A673 (cell line): ENCODE measurements at regions not wholly inside any gene's neighbourhood (a gene's known extent, or its start where the extent isn't known, plus 50 kb on each side); places are given as distances from the start of the nearest gene placed in this dataset.
"Not testable (repeated sequence)": the region's sequence is repeated elsewhere in the genome, so short reads cannot be mapped to it uniquely, and the experiment has no call there.

Experiments
- BruUV-seq: library from RNA; stranded (reverse); fragments of 400-500 nt; replicated peaks from 2 replicates; lab custom pipeline; 2021; lab: Mats Ljungman, UMichigan
- CTCF ChIA-PET: fragments of 300-600 bp; sonication (Branson Sonifier 250); formaldehyde crosslinking; loops from one replicate; lab custom pipeline; 2022; ENCODE audit warnings: antibody characterized with exemption; lab: Charles Lee
- POLR2A ChIA-PET: fragments of 300-600 bp; sonication (Branson Sonifier 250); formaldehyde crosslinking; loops from one replicate; lab custom pipeline; 2022; ENCODE audit warnings: antibody characterized with exemption; ENCODE audit not compliant: low non-redundant PET; lab: Charles Lee
- DNase-seq: peaks from one replicate; pipeline ENCODE4 v3.0.0-alpha.2; 2015; ENCODE audit warnings: low spot score
- H3K27ac ChIP-seq: fragments of 200-600 bp; sonication (generic); 2 replicates; pipeline ENCODE4 v1.5.1; 2016; ENCODE audit warnings: mixed run types, low read depth, mild to moderate bottlenecking, mixed read lengths, antibody characterized with exemption, low read length; ENCODE audit not compliant: poor library complexity, severe bottlenecking
- H3K27me3 ChIP-seq: fragments of 200-600 bp; sonication (generic); replicated peaks from 2 replicates; pipeline ENCODE4 v1.6.1; 2017; ENCODE audit warnings: mixed run types, low read depth, mild to moderate bottlenecking, mixed read lengths, antibody characterized with exemption, low read length; ENCODE audit not compliant: insufficient read depth, poor library complexity
- H3K36me3 ChIP-seq: fragments of 200-600 bp; sonication (generic); 2 replicates; pipeline ENCODE4 v1.6.1; 2016; ENCODE audit warnings: mixed run types, mild to moderate bottlenecking, mixed read lengths, antibody characterized with exemption, low read length; ENCODE audit not compliant: insufficient read depth, poor library complexity, severe bottlenecking
- H3K4me1 ChIP-seq: fragments of 200-600 bp; sonication (generic); 2 replicates; pipeline ENCODE4 v1.6.1; 2017; ENCODE audit warnings: mixed run types, mild to moderate bottlenecking, mixed read lengths, antibody characterized with exemption, low read length; ENCODE audit not compliant: insufficient read depth, poor library complexity, severe bottlenecking
- H3K4me3 ChIP-seq: fragments of 200-600 bp; sonication (generic); 2 replicates; pipeline ENCODE4 v1.5.1; 2016; ENCODE audit warnings: low read depth, mixed run types, mild to moderate bottlenecking, mixed read lengths, low read length; ENCODE audit not compliant: poor library complexity, severe bottlenecking
- H3K9me3 ChIP-seq: fragments of 200-600 bp; sonication (generic); 2 replicates; pipeline ENCODE4 v1.6.1; 2016; ENCODE audit warnings: mixed run types, low read depth, mild to moderate bottlenecking, mixed read lengths, antibody characterized with exemption, low read length; ENCODE audit not compliant: poor library complexity, severe bottlenecking
- EZH2 ChIP-seq: fragments of 200-600 bp; sonication (generic); IDR thresholded peaks from 2 replicates; pipeline ENCODE4 v1.6.1; 2017; ENCODE audit warnings: borderline replicate concordance, low read depth, mild to moderate bottlenecking, mixed read lengths, antibody characterized with exemption, low read length; ENCODE audit not compliant: poor library complexity, severe bottlenecking
- intact Hi-C: fragments of 100-400 bp; cut with micrococcal nuclease; formaldehyde crosslinking; loops from one replicate; pipeline ENCODE4 v1.10.0; 2022; ENCODE audit not compliant: unreplicated experiment
- TF ChIP-seq, protein P1 (sequence below): fragments of 300-800, 200-600 bp; sonication (generic); conservative IDR thresholded peaks from 2 replicates; pipeline ENCODE4 v1.5.1; 2017; ENCODE audit warnings: low read depth, mild to moderate bottlenecking, antibody characterized with exemption, low read length, moderate library complexity, mixed read lengths

DNA sequence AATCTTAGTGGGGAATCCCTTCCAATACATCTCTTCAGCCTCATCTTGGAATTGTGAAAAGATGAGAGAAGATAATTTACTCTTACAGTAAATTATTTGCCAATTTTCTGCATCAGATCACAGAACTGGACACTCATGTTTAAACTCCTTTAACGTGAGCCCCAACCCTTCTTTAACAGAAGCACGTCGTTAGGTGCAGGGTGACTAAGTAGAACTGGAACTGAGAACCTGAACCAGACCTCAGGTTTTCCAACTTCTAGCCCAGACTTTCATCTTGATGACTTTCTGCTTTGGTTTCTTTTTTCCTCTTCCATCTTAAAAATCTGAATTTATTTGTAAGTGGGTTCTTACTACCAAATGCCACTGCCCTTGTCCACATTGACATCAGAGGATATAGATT, 57.2 kb upstream of the LYZL2 start:
- BruUV-seq, result no TSS peak
- ChIA-PET POLR2A (no interaction called here), CTCF (no interaction called here)
- Histone ChIP-seq H3K9me3 (no peaks in the 10 kb centered on the region), H3K36me3 (no peaks in the 10 kb centered on the region), H3K4me1 (no peaks in the 10 kb centered on the region), H3K27me3 (peaks cover 5% of the 10 kb centered on the region), H3K27ac (no peak overlapping the region), H3K4me3 (no peak overlapping the region)
- TF ChIP-seq, protein P1, sequence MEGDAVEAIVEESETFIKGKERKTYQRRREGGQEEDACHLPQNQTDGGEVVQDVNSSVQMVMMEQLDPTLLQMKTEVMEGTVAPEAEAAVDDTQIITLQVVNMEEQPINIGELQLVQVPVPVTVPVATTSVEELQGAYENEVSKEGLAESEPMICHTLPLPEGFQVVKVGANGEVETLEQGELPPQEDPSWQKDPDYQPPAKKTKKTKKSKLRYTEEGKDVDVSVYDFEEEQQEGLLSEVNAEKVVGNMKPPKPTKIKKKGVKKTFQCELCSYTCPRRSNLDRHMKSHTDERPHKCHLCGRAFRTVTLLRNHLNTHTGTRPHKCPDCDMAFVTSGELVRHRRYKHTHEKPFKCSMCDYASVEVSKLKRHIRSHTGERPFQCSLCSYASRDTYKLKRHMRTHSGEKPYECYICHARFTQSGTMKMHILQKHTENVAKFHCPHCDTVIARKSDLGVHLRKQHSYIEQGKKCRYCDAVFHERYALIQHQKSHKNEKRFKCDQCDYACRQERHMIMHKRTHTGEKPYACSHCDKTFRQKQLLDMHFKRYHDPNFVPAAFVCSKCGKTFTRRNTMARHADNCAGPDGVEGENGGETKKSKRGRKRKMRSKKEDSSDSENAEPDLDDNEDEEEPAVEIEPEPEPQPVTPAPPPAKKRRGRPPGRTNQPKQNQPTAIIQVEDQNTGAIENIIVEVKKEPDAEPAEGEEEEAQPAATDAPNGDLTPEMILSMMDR, result no peak
- no peak for TF ChIP-seq EZH2
- DNase-seq, result no peak
- intact Hi-C loops, result no loop called here

DNA sequence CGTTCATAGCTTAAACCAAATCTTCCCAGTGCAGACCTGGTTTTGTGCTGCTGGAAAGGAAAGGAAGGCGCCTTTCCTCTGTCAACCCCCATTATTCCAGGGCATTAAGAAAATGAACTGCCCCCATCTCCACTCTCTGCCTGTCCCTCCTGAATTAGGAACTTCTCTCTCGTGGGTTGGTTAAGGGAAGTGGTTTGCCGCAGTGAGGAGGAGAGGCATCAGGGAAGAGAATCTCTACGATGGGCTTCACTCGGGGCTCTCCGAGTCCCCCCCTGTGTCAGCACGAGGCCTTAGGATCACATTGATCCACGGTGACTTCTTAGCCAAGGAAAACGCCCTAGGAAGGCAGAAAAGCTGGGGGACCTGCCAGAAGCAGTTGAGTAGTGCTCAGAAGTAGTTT, 53.9 kb upstream of the LYZL2 start:
- TF ChIP-seq, protein P1, result no peak
- TF ChIP-seq EZH2, result no peak
- POLR2A ChIA-PET, result no interaction called here
- Histone ChIP-seq H3K4me1 (no peaks in the 10 kb centered on the region), H3K27ac (no peak overlapping the region), H3K36me3 (no peaks in the 10 kb centered on the region), H3K4me3 (no peak overlapping the region), H3K27me3 (peaks cover 5% of the 10 kb centered on the region), H3K9me3 (no peaks in the 10 kb centered on the region)
- BruUV-seq, result no TSS peak
- intact Hi-C loops, result no loop called here
- CTCF ChIA-PET, result no interaction called here
- no peak for DNase-seq

GRCh38 chr10:30682377-30683199, 53.0 kb upstream of the LYZL2 start:
- H3K4me3 ChIP-seq, H3K27me3 ChIP-seq, intact Hi-C loops, POLR2A ChIA-PET, H3K36me3 ChIP-seq, BruUV-seq, CTCF ChIA-PET, H3K9me3 ChIP-seq, H3K4me1 ChIP-seq, H3K27ac ChIP-seq: not testable (repeated sequence)
- peak; percentile 31 for DNase-seq

DNA sequence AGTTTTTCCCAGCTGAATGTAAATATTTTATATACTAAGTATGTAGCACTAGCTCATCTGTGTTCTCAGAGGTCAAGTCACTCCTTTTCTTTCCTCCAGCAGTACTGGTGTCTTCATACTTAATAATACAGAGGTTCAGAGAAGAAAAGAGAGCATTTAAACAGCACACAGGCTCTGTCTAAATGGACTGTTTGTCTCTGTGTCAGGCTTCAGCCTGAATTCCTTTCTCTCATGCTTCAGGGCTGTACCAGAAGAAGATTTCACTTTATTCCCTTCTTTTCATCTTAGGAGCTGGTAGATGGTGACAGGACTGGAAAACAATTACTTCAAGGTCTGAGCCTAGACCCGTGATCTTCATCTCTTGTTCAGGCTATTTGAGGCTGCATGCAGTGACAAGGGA, 51.4 kb upstream of the LYZL2 start:
- Histone ChIP-seq H3K4me1 (no peaks in the 10 kb centered on the region), H3K4me3 (no peak overlapping the region), H3K27ac (no peak overlapping the region), H3K9me3 (no peaks in the 10 kb centered on the region), H3K27me3 (peaks cover 2% of the 10 kb centered on the region), H3K36me3 (no peaks in the 10 kb centered on the region)
- intact Hi-C loops, result no loop called here
- BruUV-seq, result no TSS peak
- POLR2A ChIA-PET, result interaction anchor here (0.7 kb wide), 1 partner anchor 1524 kb away, joined by 5 read pairs; no protein-coding TSS in a partner anchor
- DNase-seq, result no peak
- TF ChIP-seq, protein P1, result no peak
- TF ChIP-seq EZH2, result no peak
- CTCF ChIA-PET, result no interaction called here
